ENCODE measurements at regions not wholly inside any gene's neighbourhood (a gene's known extent, or its start where the extent isn't known, plus 50 kb on each side); places are given as distances from the start of the nearest gene placed in this dataset.
A peak's percentile ranks its signal among the peaks of the same experiment; 100 is the strongest.

DNA sequence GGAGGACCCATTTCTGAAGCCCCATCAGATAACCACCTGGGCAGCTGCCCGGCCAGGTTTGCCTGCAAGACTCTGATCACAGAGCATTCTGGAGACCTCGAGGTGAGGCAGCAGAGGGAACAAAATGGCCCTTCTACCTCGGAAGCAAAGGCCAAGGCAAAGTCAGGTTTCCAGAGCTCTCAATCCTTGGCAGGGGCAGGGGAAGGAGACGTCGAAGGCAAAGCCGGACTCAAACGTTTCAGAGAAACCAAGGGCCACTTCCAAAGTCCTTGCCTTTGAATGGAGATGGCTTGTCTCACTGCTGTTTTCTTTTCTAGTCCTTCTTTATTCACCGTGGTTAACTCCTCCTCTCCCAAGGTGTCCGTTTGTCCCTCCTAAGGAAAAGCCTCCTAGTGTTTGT is 355.3 kb downstream of the SOX9 start:
- TF ChIP-seq POLR2A (IDR thresholded peaks at IDR 0.05), result no peak
- TF ChIP-seq, protein P1, sequence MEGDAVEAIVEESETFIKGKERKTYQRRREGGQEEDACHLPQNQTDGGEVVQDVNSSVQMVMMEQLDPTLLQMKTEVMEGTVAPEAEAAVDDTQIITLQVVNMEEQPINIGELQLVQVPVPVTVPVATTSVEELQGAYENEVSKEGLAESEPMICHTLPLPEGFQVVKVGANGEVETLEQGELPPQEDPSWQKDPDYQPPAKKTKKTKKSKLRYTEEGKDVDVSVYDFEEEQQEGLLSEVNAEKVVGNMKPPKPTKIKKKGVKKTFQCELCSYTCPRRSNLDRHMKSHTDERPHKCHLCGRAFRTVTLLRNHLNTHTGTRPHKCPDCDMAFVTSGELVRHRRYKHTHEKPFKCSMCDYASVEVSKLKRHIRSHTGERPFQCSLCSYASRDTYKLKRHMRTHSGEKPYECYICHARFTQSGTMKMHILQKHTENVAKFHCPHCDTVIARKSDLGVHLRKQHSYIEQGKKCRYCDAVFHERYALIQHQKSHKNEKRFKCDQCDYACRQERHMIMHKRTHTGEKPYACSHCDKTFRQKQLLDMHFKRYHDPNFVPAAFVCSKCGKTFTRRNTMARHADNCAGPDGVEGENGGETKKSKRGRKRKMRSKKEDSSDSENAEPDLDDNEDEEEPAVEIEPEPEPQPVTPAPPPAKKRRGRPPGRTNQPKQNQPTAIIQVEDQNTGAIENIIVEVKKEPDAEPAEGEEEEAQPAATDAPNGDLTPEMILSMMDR (IDR thresholded peaks at IDR 0.05), result peak in 1 of 6 experiments; percentile 28

All from thyroid gland (tissue), 4 donors.